ENCODE measurements at regions not wholly inside any gene's neighbourhood (a gene's known extent, or its start where the extent isn't known, plus 50 kb on each side); places are given as distances from the start of the nearest gene placed in this dataset.

- H3K27me3 ChIP-seq (replicated peaks in 1 of 4; ENCODE audit: control extremely low read depth in 1 of 4, control insufficient read depth in 3 of 4, insufficient read depth in 4 of 4, low read length in 3 of 4) = no peaks in the 10 kb centered on the region
- no peaks in the 10 kb centered on the region for H3K36me3 ChIP-seq (replicated peaks in 1 of 2; ENCODE audit: control extremely low read depth in 1 of 2, control insufficient read depth in 1 of 2, extremely low read depth in 1 of 2, insufficient read depth in 2 of 2, low read length in 1 of 2)
- ChIA-PET POLR2A (no interaction called here), CTCF (no interaction called here)
- H4K20me1 ChIP-seq (ENCODE audit: control insufficient read depth, insufficient read depth, low read length, poor library complexity, severe bottlenecking) = no peaks in the 10 kb centered on the region
- H3K27ac ChIP-seq (ENCODE audit: low read length in 2 of 2) = no peak overlapping the region
- peaks cover 8% of the 10 kb centered on the region for H3K27me3 Mint-ChIP-seq
- H3K9me3 Mint-ChIP-seq (ENCODE audit: insufficient read depth) = peaks cover 12% of the 10 kb centered on the region
- no peak overlapping the region for H3K4me3 Mint-ChIP-seq
- H3K4me3 ChIP-seq (ENCODE audit: control extremely low read depth in 1 of 5, extremely low read depth in 1 of 5, insufficient read depth in 1 of 5, low read depth in 2 of 5, low read length in 4 of 5) = no peak overlapping the region
- H3K27ac Mint-ChIP-seq = no peak overlapping the region
- no peak overlapping the region for H2AFZ ChIP-seq (ENCODE audit: insufficient read depth, low read depth, low read length, poor library complexity, severe bottlenecking)
- intact Hi-C loops (cut with micrococcal nuclease) = no loop called here
- no peak overlapping the region for H3K9ac ChIP-seq (ENCODE audit: low read length)
- H3K4me1 ChIP-seq (ENCODE audit: control insufficient read depth in 2 of 2, insufficient read depth in 2 of 2, low read length in 2 of 2) = no peaks in the 10 kb centered on the region
- H3K79me2 ChIP-seq (ENCODE audit: control insufficient read depth, insufficient read depth, low read length) = no peaks in the 10 kb centered on the region
- no peaks in the 10 kb centered on the region for H3K4me1 Mint-ChIP-seq
- TF ChIP-seq EZH2 (IDR thresholded peaks at IDR 0.05; ENCODE audit: borderline replicate concordance, insufficient read depth, low read depth, low read length, poor library complexity, severe bottlenecking) = no peak
- no peak for TF ChIP-seq CTCF (IDR thresholded peaks at IDR 0.05)
- no peak overlapping the region for H3K4me2 ChIP-seq (replicated peaks; ENCODE audit: low read depth, low read length, poor library complexity, severe bottlenecking)
- no peak for DNase-seq
- ATAC-seq (ENCODE audit: low read depth) = no peak
- H3K9me3 ChIP-seq (ENCODE audit: control extremely low read depth in 1 of 3, control insufficient read depth in 2 of 3, insufficient read depth in 1 of 3, low read length in 2 of 3) = peaks cover 0 to 8% (median 3%) of the 10 kb centered on the region in 3 donors
Measured at GRCh38 chr5:119726544-119726943, 97.2 kb downstream of the FAM170A start.

- Histone ChIP-seq H2AFZ (ENCODE audit: insufficient read depth, low read depth, low read length, poor library complexity, severe bottlenecking) (no peak overlapping the region), H3K4me1 (ENCODE audit: control insufficient read depth in 2 of 2, insufficient read depth in 2 of 2, low read length in 2 of 2) (no peaks in the 10 kb centered on the region), H4K20me1 (ENCODE audit: control insufficient read depth, insufficient read depth, low read length, poor library complexity, severe bottlenecking) (no peaks in the 10 kb centered on the region), H3K9me3 (ENCODE audit: control extremely low read depth in 1 of 3, control insufficient read depth in 2 of 3, insufficient read depth in 1 of 3, low read length in 2 of 3) (no peaks in the 10 kb centered on the region), H3K27ac (ENCODE audit: low read length in 2 of 2) (no peak overlapping the region), H3K4me3 (ENCODE audit: control extremely low read depth in 1 of 5, extremely low read depth in 1 of 5, insufficient read depth in 1 of 5, low read depth in 2 of 5, low read length in 4 of 5) (no peak overlapping the region), H3K36me3 (replicated peaks in 1 of 2; ENCODE audit: control extremely low read depth in 1 of 2, control insufficient read depth in 1 of 2, extremely low read depth in 1 of 2, insufficient read depth in 2 of 2, low read length in 1 of 2) (no peaks in the 10 kb centered on the region), H3K27me3 (replicated peaks in 1 of 4; ENCODE audit: control extremely low read depth in 1 of 4, control insufficient read depth in 3 of 4, insufficient read depth in 4 of 4, low read length in 3 of 4) (peaks cover 0 to 5% (median 2%) of the 10 kb centered on the region in 4 experiments), H3K4me2 (replicated peaks; ENCODE audit: low read depth, low read length, poor library complexity, severe bottlenecking) (no peak overlapping the region), H3K79me2 (ENCODE audit: control insufficient read depth, insufficient read depth, low read length) (no peaks in the 10 kb centered on the region), H3K9ac (ENCODE audit: low read length) (no peak overlapping the region)
- Mint-ChIP-seq H3K9me3 (ENCODE audit: insufficient read depth) (no peaks in the 10 kb centered on the region), H3K4me1 (no peaks in the 10 kb centered on the region), H3K27me3 (peaks cover 14% of the 10 kb centered on the region), H3K4me3 (no peak overlapping the region), H3K27ac (no peak overlapping the region)
- DNase-seq (no peak), ATAC-seq (ENCODE audit: low read depth) (no peak)
- POLR2A ChIA-PET = no interaction called here
- CTCF ChIA-PET = no interaction called here
- TF ChIP-seq EZH2 (IDR thresholded peaks at IDR 0.05; ENCODE audit: borderline replicate concordance, insufficient read depth, low read depth, low read length, poor library complexity, severe bottlenecking) (no peak), CTCF (IDR thresholded peaks at IDR 0.05) (no peak)
- intact Hi-C loops (cut with micrococcal nuclease) = no loop called here
- 100% methylated on average over 1 of the region's 2 CpGs for WGBS (ENCODE audit: insufficient coverage)
Measured at GRCh38 chr5:119740225-119740624, 110.9 kb downstream of the FAM170A start.

Data from B cell (primary cell).